SHP77 treated with DMSO at 0.1 percent for 48 hours (cell line): ENCODE measurements at regions not wholly inside any gene's neighbourhood (a gene's known extent, or its start where the extent isn't known, plus 50 kb on each side); places are given as distances from the start of the nearest gene placed in this dataset.
A peak's percentile ranks its signal among the peaks of the same experiment; 100 is the strongest.

Experiments
- DNase-seq: peaks from one replicate; lab custom pipeline; 2025; lab: John Stamatoyannopoulos, UW

- no peak for DNase-seq
Observed at GRCh38 chr15:94607176-94607654, 375.9 kb downstream of the MCTP2 start.

- no peak for DNase-seq
Observed at GRCh38 chr15:94610069-94610468, 378.7 kb downstream of the MCTP2 start.

- no peak for DNase-seq
Observed at GRCh38 chr15:94610485-94610884, 379.1 kb downstream of the MCTP2 start.

GRCh38 chr15:94611656-94612055 is 380.3 kb downstream of the MCTP2 start:
- no peak for DNase-seq

GRCh38 chr15:94615688-94616087 is 384.3 kb downstream of the MCTP2 start:
- DNase-seq, result no peak

- DNase-seq, result no peak
Observed at GRCh38 chr15:94620632-94621031, 389.3 kb downstream of the MCTP2 start.

- no peak for DNase-seq
Observed at GRCh38 chr15:94621736-94622135, 390.4 kb downstream of the MCTP2 start.

GRCh38 chr15:94626949-94627348 is 395.6 kb downstream of the MCTP2 start:
- DNase-seq, result no peak

- no peak for DNase-seq
Observed at GRCh38 chr15:94631608-94632007, 400.2 kb downstream of the MCTP2 start.

- no peak for DNase-seq
Observed at GRCh38 chr15:94638183-94638582, 406.8 kb downstream of the MCTP2 start.

- DNase-seq, result no peak
Observed at GRCh38 chr15:94639701-94640100, 408.3 kb downstream of the MCTP2 start.

GRCh38 chr15:94644433-94644832 is 413.1 kb downstream of the MCTP2 start:
- DNase-seq, result no peak

- DNase-seq, result no peak
Observed at GRCh38 chr15:94653071-94653470, 421.7 kb downstream of the MCTP2 start.

- DNase-seq, result no peak
Observed at GRCh38 chr15:94655249-94655880, 424.0 kb downstream of the MCTP2 start.

GRCh38 chr15:94665676-94666441 is 434.5 kb downstream of the MCTP2 start:
- DNase-seq, result no peak

- no peak for DNase-seq
Observed at GRCh38 chr15:94666553-94666952, 435.2 kb downstream of the MCTP2 start.

- DNase-seq, result no peak
Observed at GRCh38 chr15:94667109-94667508, 435.7 kb downstream of the MCTP2 start.

- peak; percentile 35 for DNase-seq
Observed at GRCh38 chr15:94670438-94671034, 439.2 kb downstream of the MCTP2 start.

GRCh38 chr15:94671858-94672532 is 440.6 kb downstream of the MCTP2 start:
- DNase-seq, result no peak

GRCh38 chr15:94673801-94674200 is 442.4 kb downstream of the MCTP2 start:
- DNase-seq, result no peak

- no peak for DNase-seq
Observed at GRCh38 chr15:94674296-94674695, 442.9 kb downstream of the MCTP2 start.

GRCh38 chr15:94677202-94677790 is 445.9 kb downstream of the MCTP2 start:
- no peak for DNase-seq
